Ovary (tissue), 3 donors: ENCODE measurements at regions not wholly inside any gene's neighbourhood (a gene's known extent, or its start where the extent isn't known, plus 50 kb on each side); places are given as distances from the start of the nearest gene placed in this dataset.

ENCODE experiments used
- POLR2A ChIP-seq: fragments of 450-650 bp; IDR thresholded peaks from one replicate; pipeline ENCODE4 v1.6.1; 2017; ENCODE audit warnings: antibody characterized with exemption, mild to moderate bottlenecking, moderate library complexity
- TF ChIP-seq, protein P1 (sequence below), 3 donors: fragments of 450-650 bp in 2 of 3; fragments of 200-600 bp in 1 of 3; IDR thresholded peaks; one replicate each; pipeline versions ENCODE4 v1.5.1 to v1.8.0; 2016 to 2022; ENCODE audit warnings: antibody characterized with exemption in 3 of 3, mild to moderate bottlenecking in 1 of 3
- donor health status: DM: no; HTN: no; CAD: no.

GRCh38 chr4:165678936-165679325 lies 194.1 kb upstream of the TLL1 start:
- TF ChIP-seq POLR2A = no peak
- TF ChIP-seq, protein P1, sequence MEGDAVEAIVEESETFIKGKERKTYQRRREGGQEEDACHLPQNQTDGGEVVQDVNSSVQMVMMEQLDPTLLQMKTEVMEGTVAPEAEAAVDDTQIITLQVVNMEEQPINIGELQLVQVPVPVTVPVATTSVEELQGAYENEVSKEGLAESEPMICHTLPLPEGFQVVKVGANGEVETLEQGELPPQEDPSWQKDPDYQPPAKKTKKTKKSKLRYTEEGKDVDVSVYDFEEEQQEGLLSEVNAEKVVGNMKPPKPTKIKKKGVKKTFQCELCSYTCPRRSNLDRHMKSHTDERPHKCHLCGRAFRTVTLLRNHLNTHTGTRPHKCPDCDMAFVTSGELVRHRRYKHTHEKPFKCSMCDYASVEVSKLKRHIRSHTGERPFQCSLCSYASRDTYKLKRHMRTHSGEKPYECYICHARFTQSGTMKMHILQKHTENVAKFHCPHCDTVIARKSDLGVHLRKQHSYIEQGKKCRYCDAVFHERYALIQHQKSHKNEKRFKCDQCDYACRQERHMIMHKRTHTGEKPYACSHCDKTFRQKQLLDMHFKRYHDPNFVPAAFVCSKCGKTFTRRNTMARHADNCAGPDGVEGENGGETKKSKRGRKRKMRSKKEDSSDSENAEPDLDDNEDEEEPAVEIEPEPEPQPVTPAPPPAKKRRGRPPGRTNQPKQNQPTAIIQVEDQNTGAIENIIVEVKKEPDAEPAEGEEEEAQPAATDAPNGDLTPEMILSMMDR (IDR thresholded peaks at IDR 0.05) = no peak
